Ovary (tissue), 3 donors: ENCODE measurements at regions not wholly inside any gene's neighbourhood (a gene's known extent, or its start where the extent isn't known, plus 50 kb on each side); places are given as distances from the start of the nearest gene placed in this dataset.

Experiments used
- POLR2A ChIP-seq: fragments of 450-650 bp; IDR thresholded peaks from one replicate; pipeline ENCODE4 v1.6.1; 2017; ENCODE audit warnings: antibody characterized with exemption, mild to moderate bottlenecking, moderate library complexity
- TF ChIP-seq, protein P1 (sequence below), 3 donors: fragments of 450-650 bp in 2 of 3; fragments of 200-600 bp in 1 of 3; IDR thresholded peaks; one replicate each; pipeline versions ENCODE4 v1.5.1 to v1.8.0; 2016 to 2022; ENCODE audit warnings: antibody characterized with exemption in 3 of 3, mild to moderate bottlenecking in 1 of 3
- donor health status: DM: no; HTN: no; CAD: no.

DNA sequence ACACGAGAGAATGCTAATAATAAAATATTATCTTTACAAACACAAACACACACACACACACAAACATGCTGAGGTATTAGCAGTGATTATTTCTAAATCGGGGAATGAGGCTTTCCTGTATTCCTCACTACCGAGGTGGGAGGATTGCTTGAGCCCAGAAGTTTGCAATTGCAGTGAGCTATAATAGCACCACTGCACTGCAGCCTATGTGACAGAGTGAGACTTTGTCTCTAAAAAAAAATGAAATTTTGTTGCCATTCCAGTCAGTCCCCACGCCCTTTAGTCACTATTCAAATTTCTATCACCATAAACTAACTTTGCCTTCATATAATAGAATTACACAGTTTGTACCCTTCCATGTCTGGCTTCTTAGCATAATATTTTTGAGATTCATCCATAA, 456.5 kb upstream of the CPEB2 start:
- TF ChIP-seq, protein P1, sequence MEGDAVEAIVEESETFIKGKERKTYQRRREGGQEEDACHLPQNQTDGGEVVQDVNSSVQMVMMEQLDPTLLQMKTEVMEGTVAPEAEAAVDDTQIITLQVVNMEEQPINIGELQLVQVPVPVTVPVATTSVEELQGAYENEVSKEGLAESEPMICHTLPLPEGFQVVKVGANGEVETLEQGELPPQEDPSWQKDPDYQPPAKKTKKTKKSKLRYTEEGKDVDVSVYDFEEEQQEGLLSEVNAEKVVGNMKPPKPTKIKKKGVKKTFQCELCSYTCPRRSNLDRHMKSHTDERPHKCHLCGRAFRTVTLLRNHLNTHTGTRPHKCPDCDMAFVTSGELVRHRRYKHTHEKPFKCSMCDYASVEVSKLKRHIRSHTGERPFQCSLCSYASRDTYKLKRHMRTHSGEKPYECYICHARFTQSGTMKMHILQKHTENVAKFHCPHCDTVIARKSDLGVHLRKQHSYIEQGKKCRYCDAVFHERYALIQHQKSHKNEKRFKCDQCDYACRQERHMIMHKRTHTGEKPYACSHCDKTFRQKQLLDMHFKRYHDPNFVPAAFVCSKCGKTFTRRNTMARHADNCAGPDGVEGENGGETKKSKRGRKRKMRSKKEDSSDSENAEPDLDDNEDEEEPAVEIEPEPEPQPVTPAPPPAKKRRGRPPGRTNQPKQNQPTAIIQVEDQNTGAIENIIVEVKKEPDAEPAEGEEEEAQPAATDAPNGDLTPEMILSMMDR (IDR thresholded peaks at IDR 0.05), result no peak
- TF ChIP-seq POLR2A, result no peak
